K562 (cell line): ENCODE measurements at regions not wholly inside any gene's neighbourhood (a gene's known extent, or its start where the extent isn't known, plus 50 kb on each side); places are given as distances from the start of the nearest gene placed in this dataset.

Experiments
- CREB5 ChIP-seq: fragments of 250-450 bp; sonication (Bioruptor Pico); IDR thresholded peaks from 2 replicates; pipeline ENCODE4 v1.5.0; 2020; ENCODE audit warnings: mild to moderate bottlenecking
- ESRRB ChIP-seq: fragments of 250-450 bp; sonication (Bioruptor Pico); IDR thresholded peaks from 2 replicates; pipeline ENCODE4 v1.5.0; 2020; ENCODE audit warnings: mild to moderate bottlenecking, moderate library complexity, borderline replicate concordance
- FOXP4 ChIP-seq: sonication (generic); formaldehyde crosslinking; IDR thresholded peaks from 2 replicates; pipeline ENCODE4 v1.8.0; 2022; ENCODE audit warnings: mild to moderate bottlenecking, missing genetic modification reagents, borderline replicate concordance
- HMGXB4 ChIP-seq: sonication (generic); formaldehyde crosslinking; IDR thresholded peaks from 2 replicates; pipeline ENCODE4 v1.8.1; 2023; ENCODE audit warnings: mild to moderate bottlenecking, missing genetic modification reagents
- KLF16 ChIP-seq: IDR thresholded peaks from 2 replicates; pipeline ENCODE4 v1.6.1; 2016; ENCODE audit warnings: antibody characterized with exemption
- PATZ1 ChIP-seq: fragments of 250-450 bp; sonication (Bioruptor Pico); IDR thresholded peaks from 2 replicates; pipeline ENCODE4 v1.5.0; 2020; ENCODE audit warnings: mild to moderate bottlenecking, borderline replicate concordance
- TARDBP ChIP-seq: fragments of 450-650 bp; IDR thresholded peaks from 2 replicates; pipeline ENCODE4 v1.6.1; 2016
- TSHZ1 ChIP-seq: fragments of 250-450 bp; sonication (Bioruptor Pico); IDR thresholded peaks from 2 replicates; pipeline ENCODE4 v1.4.0; 2020; ENCODE audit warnings: mild to moderate bottlenecking, moderate library complexity
- ZBTB49 ChIP-seq: sonication (generic); formaldehyde crosslinking; IDR thresholded peaks from 2 replicates; pipeline ENCODE4 v1.8.0; 2022; ENCODE audit warnings: missing genetic modification reagents, mild to moderate bottlenecking, borderline replicate concordance
- ZKSCAN1 ChIP-seq: fragments of 150-350 bp; IDR thresholded peaks from 2 replicates; pipeline ENCODE4 v1.6.1; 2016; ENCODE audit warnings: low read depth, low read length

GRCh38 chr4:138055890-138056289 is 186.3 kb downstream of the SLC7A11 start (continued):
- TF ChIP-seq FOXP4 (CRISPR knock-in tag) (no peak), PATZ1 (no peak), TSHZ1 (CRISPR knock-in tag) (no peak), CREB5 (CRISPR knock-in tag) (no peak), HMGXB4 (CRISPR knock-in tag) (no peak), TARDBP (no peak), ZBTB49 (CRISPR knock-in tag) (no peak), ESRRB (no peak), ZKSCAN1 (no peak), KLF16 (no peak)
